GM19240 (cell line): ENCODE measurements at regions not wholly inside any gene's neighbourhood (a gene's known extent, or its start where the extent isn't known, plus 50 kb on each side); places are given as distances from the start of the nearest gene placed in this dataset.

ENCODE experiments used
- DNase-seq: peaks from one replicate; pipeline ENCODE4 v3.0.0; 2011; ENCODE audit warnings: low spot score; ENCODE audit not compliant: insufficient read length

DNA sequence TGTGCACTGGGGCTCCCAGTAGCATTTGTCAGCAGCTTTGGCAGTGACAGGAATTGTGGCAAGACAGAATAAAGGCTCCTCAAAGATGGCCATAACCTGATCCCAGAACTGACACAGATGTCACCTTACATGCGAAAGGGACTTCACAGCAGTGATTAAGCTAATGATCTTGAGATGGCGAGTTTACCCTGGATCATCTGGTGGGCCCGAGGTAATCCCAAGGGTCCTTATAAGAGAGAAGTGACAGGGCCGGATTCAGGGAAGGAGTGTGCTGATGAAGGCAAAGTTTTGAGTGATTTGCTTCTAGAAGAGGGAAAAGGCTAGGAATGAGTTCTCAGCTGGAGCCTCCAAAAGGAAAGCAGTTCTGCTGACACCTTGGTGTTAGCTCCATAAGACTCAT is 333.9 kb downstream of the LPIN1 start:
- DNase-seq, result no peak

DNA sequence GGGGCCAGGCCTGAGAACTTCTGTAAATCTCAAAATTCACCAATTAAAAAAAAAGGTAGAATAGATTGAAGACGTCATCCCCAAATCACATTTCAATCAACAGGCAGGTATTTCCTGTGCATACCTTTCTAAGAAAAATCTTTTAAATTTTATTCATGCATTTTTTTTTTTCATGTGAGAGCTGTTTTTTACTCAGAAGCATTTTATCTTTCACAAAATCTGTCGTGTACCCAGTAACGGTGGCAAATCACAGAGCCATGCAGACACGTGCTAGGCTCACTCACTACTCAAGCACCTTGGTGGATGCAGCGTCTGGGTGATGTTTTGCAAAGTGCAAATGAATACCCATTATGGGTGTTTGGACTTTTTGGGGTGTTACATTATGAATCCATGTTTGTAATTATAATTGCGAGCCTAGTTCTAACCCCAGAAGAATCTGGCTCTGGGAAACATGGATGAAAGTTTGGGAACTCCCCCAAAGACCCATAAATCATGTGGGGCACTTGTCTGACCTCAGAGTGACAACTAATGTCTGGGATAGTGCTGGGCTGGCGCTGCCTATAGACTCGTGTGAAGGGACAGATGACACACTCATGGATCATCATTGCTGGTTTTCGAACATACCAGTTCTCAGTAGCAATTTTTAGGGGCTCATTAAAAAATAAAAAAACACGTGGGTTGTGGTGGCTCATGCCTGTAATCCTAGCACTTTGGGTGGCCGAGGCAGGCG is 335.2 kb downstream of the LPIN1 start:
- DNase-seq, result no peak

DNA sequence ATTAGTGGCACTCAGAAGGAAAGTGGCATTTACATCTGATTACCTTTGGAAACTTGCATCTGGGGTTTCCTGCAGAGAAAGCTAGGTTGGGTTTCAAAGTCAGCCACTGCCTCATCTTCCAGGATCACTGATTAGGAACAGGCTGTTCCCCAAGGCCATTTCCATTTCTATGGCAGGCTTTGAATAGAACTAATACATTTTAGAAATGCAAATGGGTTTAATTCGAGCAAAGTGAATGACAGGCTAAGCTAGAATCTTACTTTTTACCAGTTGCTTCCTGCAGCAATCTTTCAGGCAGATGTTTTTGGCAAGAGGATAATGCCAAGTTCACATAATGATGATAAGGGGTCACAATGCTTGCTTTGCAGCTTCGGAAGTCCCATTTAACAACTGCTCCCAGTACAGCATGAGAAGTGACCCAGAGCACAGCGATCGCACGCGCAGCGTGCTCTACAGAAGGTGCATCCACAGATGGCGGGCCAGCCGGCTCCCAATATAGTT is 336.7 kb downstream of the LPIN1 start:
- DNase-seq, result no peak

DNA sequence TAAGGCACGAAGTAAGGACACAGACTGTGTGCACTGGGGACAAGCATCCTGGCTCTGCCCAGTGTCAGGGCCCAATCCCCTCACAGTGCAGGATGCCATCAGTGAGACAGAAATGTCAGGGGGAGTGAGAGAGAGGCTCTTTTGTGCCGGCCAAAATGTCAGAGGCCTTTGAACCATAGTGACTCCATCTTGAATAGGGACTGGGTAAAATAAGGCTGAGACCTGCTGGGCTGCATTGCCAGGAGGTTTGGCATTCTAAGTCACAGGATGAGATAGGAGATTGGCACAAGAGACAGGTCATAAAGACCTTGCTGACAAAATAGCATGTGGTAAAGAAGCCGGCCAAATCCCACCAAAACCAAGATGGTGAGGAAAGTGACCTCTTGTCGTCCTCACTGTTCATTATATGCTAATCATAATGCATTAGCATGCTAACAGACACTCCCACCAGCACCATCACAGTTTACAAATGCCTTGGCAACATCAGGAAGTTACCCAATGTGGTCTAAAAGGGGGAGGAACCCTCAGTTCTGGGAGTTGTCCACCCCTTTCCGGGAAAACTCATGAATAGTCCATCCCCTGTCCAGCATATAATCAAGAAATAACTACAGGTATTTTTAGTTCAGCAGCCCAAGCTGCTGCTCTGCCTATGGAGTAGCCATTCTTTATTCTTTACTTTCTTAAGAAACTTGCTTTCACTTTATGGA is 337.4 kb downstream of the LPIN1 start:
- DNase-seq, result no peak

DNA sequence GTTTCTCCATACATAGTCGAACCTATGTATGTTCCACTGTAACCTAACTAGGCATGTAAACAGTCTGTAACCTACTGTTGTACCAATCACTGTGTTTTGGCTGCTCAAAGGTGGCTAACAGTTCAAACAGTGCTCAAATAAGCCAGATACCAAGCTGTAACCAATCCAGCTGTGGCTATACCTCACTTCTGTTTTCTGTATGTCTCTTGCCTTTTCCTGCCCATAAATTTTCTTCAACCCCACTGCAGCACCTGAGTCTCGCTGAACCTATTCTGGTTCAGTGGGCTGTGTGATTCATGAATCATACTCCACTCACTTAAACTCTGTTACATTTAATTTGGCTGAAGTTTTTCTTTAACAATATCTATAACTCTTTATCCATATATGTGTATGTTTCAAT is 340.7 kb downstream of the LPIN1 start:
- DNase-seq, result no peak

DNA sequence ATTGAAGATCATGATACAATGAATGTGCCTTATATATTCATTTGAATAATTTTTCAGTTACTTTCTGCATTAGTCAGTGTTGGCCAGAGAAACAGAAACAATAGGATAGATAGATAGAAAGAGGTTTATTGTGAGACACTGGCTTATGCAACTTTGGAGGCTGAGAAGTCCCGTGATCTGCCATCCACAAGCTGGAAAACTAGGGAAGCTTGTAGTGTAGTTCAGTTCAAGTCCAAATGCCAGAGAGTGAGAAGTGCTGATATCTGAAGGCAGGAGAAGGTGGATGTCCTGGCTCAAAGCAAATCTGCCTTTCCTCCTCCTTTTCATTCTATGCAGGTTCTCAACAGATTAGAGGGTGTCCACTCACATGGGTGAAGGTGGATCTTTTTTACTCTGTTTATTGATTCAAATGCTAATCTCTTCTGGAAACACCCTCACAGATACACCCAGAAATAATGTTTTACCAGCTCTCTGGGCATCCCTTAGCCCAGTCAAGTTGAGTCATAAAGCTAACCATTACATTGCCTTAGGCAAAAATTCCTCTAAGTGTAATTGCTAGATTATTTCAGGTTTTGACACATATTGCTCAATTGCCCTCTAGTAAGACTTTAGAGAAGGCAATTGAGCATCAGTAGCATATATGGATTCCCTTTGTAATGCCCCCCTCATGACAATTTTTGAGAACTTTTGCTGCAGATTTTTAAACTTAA is 341.4 kb downstream of the LPIN1 start:
- DNase-seq, result no peak

DNA sequence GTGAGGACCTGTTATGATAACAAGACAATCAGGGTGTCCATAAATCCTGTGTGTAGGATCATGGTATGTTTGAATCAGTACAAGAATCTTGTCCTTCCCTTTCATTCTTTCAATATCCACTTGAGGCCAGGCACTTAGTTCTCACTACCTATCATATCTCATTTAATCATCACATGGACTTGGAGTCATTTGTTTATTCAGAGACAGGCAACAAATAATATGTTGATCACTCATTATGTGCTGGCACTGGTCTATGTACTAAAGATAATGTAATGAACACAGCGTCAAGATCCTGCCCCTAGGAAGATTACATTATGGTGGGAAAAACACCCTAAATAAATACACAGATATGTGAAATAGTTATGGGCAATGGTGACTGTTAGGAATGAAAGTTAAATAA is 342.6 kb downstream of the LPIN1 start:
- DNase-seq, result no peak

DNA sequence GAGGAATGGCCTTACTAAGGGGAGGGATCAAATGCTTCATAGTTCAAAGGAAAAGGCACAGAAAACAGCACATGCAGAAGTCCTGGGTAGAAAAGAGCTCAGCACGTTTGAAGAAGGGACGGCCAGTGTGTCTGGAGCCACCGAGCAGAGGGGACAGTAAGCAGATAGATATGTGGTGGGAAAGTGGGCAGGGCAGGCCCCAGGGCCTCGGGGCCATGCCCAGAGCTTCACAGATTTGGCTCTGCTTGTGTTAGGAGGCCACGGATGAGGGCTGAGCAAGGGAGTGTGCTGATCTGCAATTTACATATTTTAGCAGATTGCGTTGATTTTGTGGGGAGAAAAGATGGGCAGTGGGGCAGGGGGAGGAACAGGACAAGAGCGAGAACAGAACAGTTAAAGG is 343.1 kb downstream of the LPIN1 start:
- no peak for DNase-seq

DNA sequence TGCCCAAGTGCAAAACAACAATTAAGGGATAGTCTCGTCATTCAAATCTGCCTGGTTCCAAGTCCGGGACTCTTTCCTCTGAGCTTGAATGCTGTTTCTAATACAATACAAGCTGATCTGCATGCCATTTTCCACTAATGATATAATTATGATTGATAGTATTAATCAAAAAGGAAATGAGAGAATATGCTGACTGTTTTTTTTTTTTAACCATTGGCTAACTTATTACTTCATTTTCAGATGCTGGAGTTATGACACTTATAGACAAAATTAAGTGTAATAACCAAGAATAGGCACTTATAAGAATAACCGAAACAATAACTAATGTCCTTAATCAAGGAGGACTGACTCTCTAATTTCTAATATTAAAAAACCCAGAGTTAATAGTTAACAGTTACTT is 343.6 kb downstream of the LPIN1 start:
- DNase-seq, result no peak

DNA sequence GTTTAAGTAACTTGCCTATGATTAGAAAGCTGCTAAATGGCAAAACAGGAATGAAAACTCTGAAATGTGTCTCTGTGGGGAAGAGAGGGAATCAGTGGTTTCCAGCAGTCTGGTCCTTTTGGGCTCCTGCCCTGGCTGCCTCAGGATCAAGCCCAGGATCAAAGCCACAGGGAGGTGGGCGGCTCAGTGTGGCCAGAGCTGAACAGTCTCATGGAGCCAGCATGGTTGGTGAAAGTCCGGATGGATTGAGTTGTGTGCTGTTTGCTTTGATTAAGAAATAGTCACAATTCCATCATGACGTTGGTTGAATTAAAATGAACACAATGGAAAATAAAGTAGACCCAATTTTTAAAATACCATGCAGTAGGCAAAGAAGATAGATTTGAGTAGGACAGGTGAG is 344.2 kb downstream of the LPIN1 start:
- no peak for DNase-seq

DNA sequence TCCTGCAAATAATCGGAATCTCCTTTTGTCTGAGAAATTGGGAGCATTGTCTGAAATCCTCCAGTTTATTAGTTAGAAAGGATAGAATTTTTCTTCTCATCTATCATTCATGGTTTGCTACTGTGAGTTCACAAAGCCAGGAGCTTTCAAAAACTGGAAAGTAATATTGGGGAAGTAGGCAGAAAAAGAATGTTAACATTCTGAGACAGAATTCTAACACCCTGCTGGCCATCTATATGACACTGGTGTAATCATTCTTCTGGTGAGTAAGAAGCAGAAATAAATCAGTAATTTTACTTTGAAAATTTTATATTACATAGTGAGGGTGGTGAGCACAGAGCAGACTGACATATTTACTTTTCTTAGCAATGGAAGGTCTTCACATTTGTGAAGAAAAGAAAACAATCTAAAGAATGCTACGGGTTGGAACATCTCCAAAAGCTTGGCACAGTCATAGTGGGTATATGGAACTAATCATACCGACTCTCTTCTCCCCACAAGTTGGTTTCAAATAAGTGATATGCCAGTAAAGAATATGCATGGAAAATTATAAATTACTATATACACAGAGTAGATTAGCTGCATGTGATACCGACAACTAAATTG is 344.9 kb downstream of the LPIN1 start:
- DNase-seq, result no peak

DNA sequence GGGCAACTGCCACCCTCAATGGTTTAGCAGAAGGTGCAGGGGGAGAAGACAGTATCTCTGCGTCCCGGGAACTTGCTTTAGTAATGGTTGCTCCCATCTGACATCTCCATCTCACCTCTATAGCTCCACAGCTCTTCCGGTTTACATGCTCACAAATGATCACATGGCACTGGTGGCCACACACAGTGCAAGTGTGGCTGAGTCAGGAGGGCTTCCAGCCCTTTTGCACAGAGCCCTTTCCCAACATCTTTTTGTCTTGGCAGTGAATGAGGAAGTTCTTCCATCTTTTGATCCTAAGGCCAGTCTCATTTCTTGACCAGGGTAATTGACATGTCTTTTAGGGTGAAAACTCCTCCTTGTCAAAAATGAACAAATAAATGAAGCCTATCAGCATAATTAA is 347.7 kb downstream of the LPIN1 start:
- no peak for DNase-seq

DNA sequence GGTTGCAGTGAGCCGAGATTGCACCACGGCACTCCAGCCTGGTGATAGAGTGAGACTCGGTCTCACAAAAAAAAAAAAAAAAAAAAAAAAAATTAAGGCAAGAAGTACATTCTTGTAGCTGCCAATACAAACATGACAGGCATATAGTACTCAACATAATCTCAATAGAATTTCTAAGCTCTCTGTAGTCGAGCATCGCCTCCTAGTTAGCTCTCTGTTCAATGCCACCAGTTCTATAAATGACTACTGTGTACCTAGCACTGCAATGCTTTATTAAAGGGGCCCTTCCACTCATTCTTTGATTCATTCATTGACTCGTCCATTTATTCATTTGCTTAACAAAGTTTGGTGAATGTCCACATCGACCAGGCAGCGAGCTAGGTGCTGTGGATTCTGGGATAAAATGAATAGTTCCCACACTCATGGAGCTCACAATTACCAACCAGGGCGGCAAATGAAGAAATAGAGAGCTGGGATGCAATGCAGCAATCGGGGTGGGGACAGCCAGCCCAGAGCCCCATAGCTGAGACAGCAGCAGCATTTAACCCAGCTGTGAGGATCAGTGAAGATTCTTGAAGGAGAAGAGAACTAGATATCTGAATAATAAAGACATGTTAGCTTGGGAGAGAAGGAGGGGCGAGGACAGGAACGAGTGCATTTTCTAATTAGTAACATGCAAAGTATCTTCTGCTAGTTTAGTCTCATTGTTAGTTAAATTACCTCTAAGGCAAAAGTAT is 349.8 kb downstream of the LPIN1 start:
- no peak for DNase-seq

DNA sequence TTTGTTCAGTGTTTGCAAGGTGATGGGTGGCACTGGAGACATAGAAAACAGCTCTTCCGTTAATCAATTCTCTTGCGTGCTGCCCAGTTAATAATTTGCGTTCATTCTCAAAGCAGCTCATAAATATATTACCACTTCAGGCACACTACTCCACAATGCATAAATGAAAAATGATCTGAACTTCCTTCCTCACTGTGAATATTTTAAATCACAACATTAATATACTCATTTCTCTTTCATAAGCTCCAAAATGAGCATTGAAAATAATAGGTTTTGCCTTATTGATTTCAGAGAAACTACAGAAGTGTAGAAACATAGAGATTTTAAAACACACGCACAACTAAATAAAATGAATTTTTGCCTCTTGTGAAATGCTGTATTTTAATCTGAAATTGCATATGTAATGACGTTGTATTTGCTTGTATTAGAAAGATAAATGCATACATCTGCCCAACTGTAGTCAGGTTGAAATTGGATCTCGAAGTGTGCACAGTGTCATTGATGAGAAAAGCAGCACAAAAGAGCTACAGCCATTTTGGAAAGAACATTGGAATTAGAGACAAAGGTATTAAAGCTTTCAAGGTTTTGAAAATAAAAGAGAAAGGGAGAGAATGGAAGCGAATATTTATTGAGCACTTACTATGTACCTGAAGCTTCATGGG is 350.5 kb downstream of the LPIN1 start:
- DNase-seq, result no peak

DNA sequence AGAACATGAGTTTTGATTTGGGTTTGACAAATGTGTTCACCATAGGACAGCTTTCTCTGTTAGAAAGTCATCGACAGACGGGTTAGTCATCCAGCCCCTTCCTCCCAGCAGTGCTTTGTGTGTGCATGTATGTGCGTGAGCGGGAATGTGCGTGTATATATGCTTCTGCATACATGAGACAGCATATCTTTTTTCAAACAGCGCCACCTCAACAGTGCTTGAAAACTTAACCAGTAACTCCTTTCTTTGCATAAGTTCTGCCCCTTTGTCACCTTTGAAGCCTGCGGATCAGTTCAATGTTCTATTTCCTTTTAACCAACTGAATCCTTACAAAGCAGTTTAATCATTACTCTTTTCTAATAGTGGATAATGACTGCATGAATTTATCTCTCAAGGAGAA is 351.4 kb downstream of the LPIN1 start:
- no peak for DNase-seq

DNA sequence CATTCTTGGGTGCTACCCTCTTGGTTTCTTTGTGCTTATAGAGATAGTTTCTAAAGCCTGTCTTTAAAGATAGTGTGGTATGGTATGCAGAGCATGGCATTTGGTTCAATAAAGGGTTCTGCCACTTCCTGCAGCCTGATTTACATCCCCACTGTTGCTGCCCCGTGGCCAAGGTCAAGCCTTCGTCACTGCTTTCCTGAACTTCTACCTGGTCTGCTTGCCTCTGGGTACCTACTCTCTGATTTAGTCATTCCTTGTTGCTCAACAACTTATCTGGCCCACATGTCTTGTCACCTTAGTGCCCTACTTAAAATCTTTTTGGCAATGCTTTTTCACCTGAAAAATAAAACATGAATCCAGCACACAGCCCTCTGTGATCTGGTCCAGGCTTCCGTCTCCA is 352.9 kb downstream of the LPIN1 start:
- DNase-seq, result no peak

DNA sequence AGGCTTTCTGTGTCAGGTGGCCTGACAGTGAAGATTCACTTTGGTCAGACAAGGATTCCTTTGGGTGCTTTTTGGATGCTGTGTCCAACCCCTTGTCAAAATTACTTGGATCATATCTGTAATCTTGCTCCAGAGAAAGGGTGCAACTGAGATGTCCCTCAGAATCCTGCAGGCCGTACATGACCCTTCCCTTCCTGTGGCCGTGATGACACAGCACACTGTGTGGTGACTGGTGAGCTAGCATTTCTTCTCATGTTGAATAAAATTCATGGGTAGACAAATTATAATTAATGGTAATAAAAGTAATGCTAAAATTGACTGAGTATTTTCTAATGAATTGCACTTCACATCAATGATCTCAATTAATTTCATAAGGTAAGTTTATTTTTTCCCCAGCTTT is 356.2 kb downstream of the LPIN1 start:
- no peak for DNase-seq

DNA sequence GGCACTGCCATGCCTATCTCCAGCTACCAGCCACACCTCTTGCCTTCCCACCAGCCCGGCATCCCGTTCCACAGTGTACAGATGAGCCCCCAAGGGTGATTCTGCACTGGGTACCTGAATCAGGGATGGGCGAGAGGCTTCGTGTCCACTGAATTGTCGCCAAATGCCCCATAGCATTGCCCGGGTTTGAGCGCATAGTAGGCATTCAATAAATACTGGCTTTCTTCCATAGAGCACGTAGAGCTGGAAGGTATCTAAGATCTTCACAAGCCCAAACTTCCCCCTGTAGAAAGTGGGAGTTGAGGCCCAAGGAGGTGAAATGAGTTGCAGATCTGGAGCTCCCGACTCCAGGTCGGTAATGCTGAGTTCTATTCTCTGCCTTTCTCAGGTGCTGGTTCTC is 358.7 kb downstream of the LPIN1 start:
- no peak for DNase-seq

DNA sequence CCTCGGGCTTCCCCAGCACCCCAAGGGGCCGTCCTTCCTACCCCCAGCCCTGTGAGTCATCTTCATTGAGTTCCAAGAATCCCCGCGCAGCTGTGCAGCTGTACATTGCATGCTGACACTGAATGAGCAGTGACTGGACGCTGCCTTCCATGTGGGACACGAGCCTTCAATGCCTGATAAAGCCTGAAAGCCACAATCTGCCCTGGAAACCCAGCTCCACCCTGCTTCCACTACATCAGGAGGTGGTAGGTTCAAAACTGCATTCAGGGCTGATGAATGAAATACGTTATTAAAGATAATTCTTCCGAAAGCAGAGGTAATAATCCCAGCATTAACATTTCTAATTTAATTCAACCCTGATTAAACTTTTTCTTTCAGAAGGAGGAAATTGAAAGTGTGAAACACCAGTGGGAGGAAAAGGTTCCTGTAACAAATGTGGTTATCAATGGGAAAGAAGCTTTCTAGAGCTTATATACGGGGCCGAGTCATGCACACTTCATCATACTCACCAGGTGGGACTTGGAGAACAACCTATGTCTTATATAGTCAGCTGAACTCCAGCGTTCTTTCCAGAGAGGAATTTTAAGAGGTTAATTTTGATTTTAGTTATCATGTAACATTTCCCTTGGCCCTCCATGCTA is 360.1 kb downstream of the LPIN1 start:
- DNase-seq, result no peak

DNA sequence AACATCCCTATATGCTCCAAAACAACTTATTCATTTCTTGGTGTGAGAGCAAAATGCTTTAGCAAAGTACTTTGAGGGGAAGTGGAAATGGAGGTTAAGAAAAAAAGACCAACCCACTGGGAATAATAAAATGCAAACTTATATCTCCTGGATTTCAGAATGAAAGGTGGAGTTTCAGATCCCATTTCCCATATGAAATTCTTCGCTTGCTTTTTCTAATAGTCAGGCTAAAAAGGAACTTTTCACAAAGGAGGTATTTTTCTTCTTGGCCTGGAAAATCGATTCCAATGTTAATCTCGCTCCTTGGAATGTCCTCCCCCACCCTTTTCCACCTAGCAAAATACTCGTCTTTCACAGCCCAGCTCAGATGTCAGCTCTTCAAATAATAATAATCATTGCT is 360.9 kb downstream of the LPIN1 start:
- no peak for DNase-seq
